H1 (cell line): ENCODE measurements at regions not wholly inside any gene's neighbourhood (a gene's known extent, or its start where the extent isn't known, plus 50 kb on each side); places are given as distances from the start of the nearest gene placed in this dataset.

Experiments
- CTCF ChIA-PET: fragments of 300-600 bp; sonication (Branson Sonifier 250); formaldehyde crosslinking; loops from one replicate; lab custom pipeline; 2021; ENCODE audit not compliant: partially characterized antibody; lab: Charles Lee
- POLR2A ChIA-PET: fragments of 300-600 bp; sonication (Branson Sonifier 250); formaldehyde crosslinking; loops from one replicate; lab custom pipeline; 2021; ENCODE audit warnings: inconsistent platforms; ENCODE audit not compliant: partially characterized antibody; lab: Charles Lee
- DNase-seq, 2 experiments: peaks; one replicate each; pipeline versions ENCODE4 v3.0.0 to v3.0.0-alpha.2; 2010 to 2022; ENCODE audit warnings: low spot score in 2 of 2, low read depth in 1 of 2, mixed read lengths in 1 of 2
- FAIRE-seq: peaks from 2 replicates; lab custom pipeline; 2011; peaks lifted over from hg19 to GRCh38; lab: Jason Lieb, UNC
- H2AFZ ChIP-seq: 2 replicates; pipeline ENCODE4 v1.8.1; 2012; ENCODE audit warnings: low read length, inconsistent platforms
- H2AK5ac ChIP-seq: 2 replicates; pipeline ENCODE4 v1.6.1; 2013; ENCODE audit warnings: low read depth, low read length
- H2BK120ac ChIP-seq: replicated peaks from 2 replicates; pipeline ENCODE3; 2013; ENCODE audit warnings: low read depth, low read length, inconsistent platforms
- H2BK12ac ChIP-seq: 2 replicates; pipeline ENCODE4 v1.6.1; 2013; ENCODE audit warnings: low read depth, low read length
- H2BK15ac ChIP-seq: 2 replicates; pipeline ENCODE4 v1.6.1; 2013; ENCODE audit warnings: low read length
- H2BK20ac ChIP-seq: 2 replicates; pipeline ENCODE4 v1.6.1; 2013; ENCODE audit warnings: low read length
- H2BK5ac ChIP-seq: 2 replicates; pipeline ENCODE4 v1.6.1; 2013; ENCODE audit warnings: low read depth, low read length
- H3K14ac ChIP-seq: 2 replicates; pipeline ENCODE4 v1.6.1; 2013; ENCODE audit warnings: inconsistent platforms; ENCODE audit not compliant: insufficient read length
- H3K18ac ChIP-seq: 2 replicates; pipeline ENCODE4 v1.6.1; 2013; ENCODE audit warnings: low read length; ENCODE audit errors: extremely low read depth
- H3K23ac ChIP-seq: 2 replicates; pipeline ENCODE4 v1.6.1; 2013; ENCODE audit warnings: inconsistent platforms; ENCODE audit not compliant: insufficient read length
- H3K23me2 ChIP-seq: 2 replicates; pipeline ENCODE4 v1.6.1; 2013; ENCODE audit warnings: low read depth, low read length
- H3K27ac ChIP-seq: 2 replicates; pipeline ENCODE4 v1.6.1; 2011; ENCODE audit warnings: low read depth, low read length, inconsistent platforms
- H3K27me3 ChIP-seq, 4 experiments: replicated peaks in 1 of 4; 1 replicate in 1 of 4; 2 replicates in 3 of 4; pipeline versions ENCODE4 v1.6.1 to v1.8.1; 2011 to 2013; ENCODE audit warnings: low read length in 3 of 4, mild to moderate bottlenecking in 3 of 4, inconsistent platforms in 2 of 4, mixed read lengths in 2 of 4, moderate library complexity in 1 of 4; ENCODE audit not compliant: control insufficient read depth in 3 of 4, insufficient read depth in 3 of 4; ENCODE audit errors: extremely low read depth in 1 of 4
- H3K36me3 ChIP-seq, 4 experiments: 2 replicates each; pipeline versions ENCODE4 v1.6.1 to v1.8.1; 2011 to 2013; ENCODE audit warnings: mild to moderate bottlenecking in 4 of 4, low read length in 3 of 4, moderate library complexity in 2 of 4, control low read depth in 1 of 4, inconsistent platforms in 1 of 4; ENCODE audit not compliant: insufficient read depth in 4 of 4, control insufficient read depth in 2 of 4
- H3K4ac ChIP-seq: replicated peaks from 2 replicates; pipeline ENCODE3; 2013; ENCODE audit warnings: low read length, low read depth, mixed read lengths, inconsistent platforms; ENCODE audit not compliant: insufficient read length
- H3K4me1 ChIP-seq, 4 experiments: replicated peaks in 1 of 4; 1 replicate in 1 of 4; 2 replicates in 3 of 4; pipeline versions ENCODE4 v1.6.1 to v1.8.1; 2011 to 2013; ENCODE audit warnings: low read length in 3 of 4, inconsistent platforms in 2 of 4, mixed read lengths in 1 of 4; ENCODE audit not compliant: insufficient read depth in 4 of 4, control insufficient read depth in 3 of 4
- H3K4me2 ChIP-seq, 2 experiments: 2 replicates each; pipeline versions ENCODE4 v1.6.1 to v1.8.1; 2011 to 2013; ENCODE audit warnings: low read depth in 2 of 2, low read length in 2 of 2, control low read depth in 1 of 2, inconsistent platforms in 1 of 2, mild to moderate bottlenecking in 1 of 2; ENCODE audit not compliant: insufficient read depth in 1 of 2
- H3K4me3 ChIP-seq, 4 experiments: fragments of 200-600, 300-600 bp in 1 of 4; sonication (generic), shearing (Covaris generic), sonication (Bioruptor Twin) in 1 of 4; 2 replicates each; pipeline versions ENCODE4 v1.5.1 to v1.8.1; 2011 to 2016; ENCODE audit warnings: low read length in 4 of 4, low read depth in 3 of 4, control low read depth in 2 of 4, inconsistent platforms in 2 of 4, mild to moderate bottlenecking in 2 of 4, mixed read lengths in 1 of 4, moderate library complexity in 1 of 4; ENCODE audit not compliant: insufficient read depth in 2 of 4; ENCODE audit errors: extremely low read depth in 1 of 4
- H3K56ac ChIP-seq: replicated peaks from 2 replicates; pipeline ENCODE3; 2013; ENCODE audit warnings: low read depth, mild to moderate bottlenecking, mixed read lengths, low read length, inconsistent platforms; ENCODE audit not compliant: insufficient read length
- H3K79me1 ChIP-seq: 2 replicates; pipeline ENCODE4 v1.6.1; 2013; ENCODE audit warnings: low read depth, low read length, control low read depth
- H3K79me2 ChIP-seq, 2 experiments: 2 replicates each; pipeline versions ENCODE4 v1.6.1 to v1.8.1; 2012 to 2013; ENCODE audit warnings: low read length in 2 of 2, mild to moderate bottlenecking in 2 of 2, inconsistent platforms in 1 of 2; ENCODE audit not compliant: insufficient read depth in 2 of 2, control insufficient read depth in 1 of 2
- H3K9ac ChIP-seq, 4 experiments: replicated peaks in 1 of 4; 1 replicate in 1 of 4; 2 replicates in 3 of 4; pipeline versions ENCODE4 v1.6.1 to v1.8.1; 2011 to 2013; ENCODE audit warnings: low read depth in 3 of 4, low read length in 3 of 4, control low read depth in 2 of 4, mild to moderate bottlenecking in 2 of 4, moderate library complexity in 2 of 4, inconsistent platforms in 1 of 4; ENCODE audit errors: extremely low read depth in 1 of 4
- H3K9me3 ChIP-seq, 2 experiments: 2 replicates each; pipeline versions ENCODE4 v1.6.1 to v1.8.1; 2012 to 2013; ENCODE audit warnings: mild to moderate bottlenecking in 2 of 2, moderate library complexity in 2 of 2, control low read depth in 1 of 2, inconsistent platforms in 1 of 2, low read depth in 1 of 2, low read length in 1 of 2, mixed read lengths in 1 of 2; ENCODE audit not compliant: insufficient read depth in 2 of 2
- H4K20me1 ChIP-seq, 2 experiments: replicated peaks in 1 of 2; 2 replicates each; pipeline versions ENCODE3 to v1.8.1; 2011 to 2013; ENCODE audit warnings: inconsistent platforms in 2 of 2, low read length in 2 of 2, mild to moderate bottlenecking in 1 of 2; ENCODE audit not compliant: insufficient read depth in 2 of 2, control insufficient read depth in 1 of 2
- H4K5ac ChIP-seq: 2 replicates; pipeline ENCODE4 v1.6.1; 2013; ENCODE audit warnings: low read length, low read depth, mixed read lengths, inconsistent platforms; ENCODE audit not compliant: insufficient read length
- H4K8ac ChIP-seq: 2 replicates; pipeline ENCODE4 v1.8.0; 2013; ENCODE audit warnings: mild to moderate bottlenecking, moderate library complexity, low read length, inconsistent platforms; ENCODE audit not compliant: insufficient read depth; ENCODE audit errors: extremely low read depth
- H4K91ac ChIP-seq: replicated peaks from 2 replicates; pipeline ENCODE3; 2013; ENCODE audit warnings: low read length, mixed read lengths, inconsistent platforms; ENCODE audit not compliant: insufficient read length
- ATF2 ChIP-seq: IDR thresholded peaks from 2 replicates; pipeline ENCODE4 v1.6.1; 2012; ENCODE audit warnings: low read length, inconsistent platforms
- CBX8 ChIP-seq: fragments of 300-800, 300-1000 bp; sonication (generic); IDR thresholded peaks from 2 replicates; pipeline ENCODE4 v1.7.1; 2016; ENCODE audit warnings: low read depth, low read length, borderline replicate concordance
- CEBPB ChIP-seq: IDR thresholded peaks from 2 replicates; pipeline ENCODE4 v1.6.1; 2012; ENCODE audit warnings: low read depth, low read length
- EZH2 ChIP-seq: fragments of 200-600 bp; sonication (generic); IDR thresholded peaks from 2 replicates; pipeline ENCODE4 v1.7.1; 2012; ENCODE audit warnings: low read depth, mild to moderate bottlenecking, moderate library complexity, low read length, inconsistent platforms; ENCODE audit not compliant: severe bottlenecking
- HDAC6 ChIP-seq: IDR thresholded peaks from one replicate; pipeline ENCODE4 v1.7.1; 2012; ENCODE audit warnings: low read depth, mild to moderate bottlenecking, inconsistent platforms, low read length, moderate library complexity
- JUN ChIP-seq: IDR thresholded peaks from 2 replicates; pipeline ENCODE4 v1.6.1; 2011; ENCODE audit warnings: low read depth, mild to moderate bottlenecking, improper control_type of control experiment, low read length
- MAX ChIP-seq: IDR thresholded peaks from 2 replicates; pipeline ENCODE4 v1.6.1; 2012; ENCODE audit warnings: inconsistent platforms
- SAP30 ChIP-seq: fragments of 300-600 bp; sonication (generic); IDR thresholded peaks from 2 replicates; pipeline ENCODE4 v1.7.1; 2012; ENCODE audit warnings: low read length, moderate library complexity, mild to moderate bottlenecking, inconsistent platforms; ENCODE audit not compliant: insufficient read depth, insufficient replicate concordance
- TCF12 ChIP-seq: IDR thresholded peaks from 2 replicates; pipeline ENCODE4 v1.6.1; 2011; ENCODE audit warnings: low read depth, mild to moderate bottlenecking, low read length
- YY1 ChIP-seq: IDR thresholded peaks from 2 replicates; pipeline ENCODE4 v1.6.1; 2011; ENCODE audit warnings: low read depth, mild to moderate bottlenecking, low read length
- WGBS, 2 experiments: shearing (Covaris generic) in 1 of 2; methylation state at CpG; one replicate each; pipeline versions ENCODE4 v1.1.6 to v1.1.7; 2013 to 2015; ENCODE audit warnings: low lambda C conversion rate in 2 of 2, mixed read lengths in 2 of 2, inconsistent platforms in 1 of 2, low coverage in 1 of 2, missing lambda C conversion rate in 1 of 2; ENCODE audit not compliant: insufficient replicate concordance in 2 of 2, insufficient coverage in 1 of 2, insufficient read length in 1 of 2; ENCODE audit errors: extremely low coverage in 1 of 2, missing lambda C conversion rate in 1 of 2; 5-methylcytosine and 5-hydroxymethylcytosine counted together

GRCh38 chr4:3715855-3716630, 50.1 kb upstream of the ADRA2C start:
- Histone ChIP-seq H3K79me2 (no peaks in the 10 kb centered on the region), H3K36me3 (no peaks in the 10 kb centered on the region; a peak in 2 of 8 replicates), H2BK15ac (no peak overlapping the region), H2AFZ (no peak overlapping the region), H4K8ac (no peak overlapping the region), H3K18ac (no peak overlapping the region), H3K23me2 (peaks cover 9% of the 10 kb centered on the region; the same call in 1 of the 2 replicates), H2AK5ac (peak overlapping the region; percentile 65; the same call in 1 of the 2 replicates), H3K79me1 (no peaks in the 10 kb centered on the region), H4K91ac (no peak overlapping the region), H4K20me1 (peaks cover 0 to 9% of the 10 kb centered on the region in 2 experiments), H2BK12ac (no peak overlapping the region), H3K56ac (no peak overlapping the region), H3K9me3 (peaks cover 7 to 8% of the 10 kb centered on the region in 2 experiments; a peak in 2 of 4 replicates), H3K4me1 (no peaks in the 10 kb centered on the region), H3K9ac (no peak overlapping the region), H3K14ac (no peak overlapping the region), H2BK120ac (no peak overlapping the region), H3K4me3 (no peak overlapping the region), H4K5ac (no peak overlapping the region), H3K4ac (no peak overlapping the region), H3K27ac (no peak overlapping the region), H3K4me2 (no peak overlapping the region), H3K27me3 (no peaks in the 10 kb centered on the region; a peak in 1 of 7 replicates), H2BK20ac (no peak overlapping the region), H3K23ac (no peak overlapping the region), H2BK5ac (no peak overlapping the region)
- FAIRE-seq: no peak
- ChIA-PET POLR2A (no interaction called here), CTCF (interaction anchor here (1.0 to 2.1 kb wide), 4 partner anchors 13 to 144 kb away, joined by 4 to 6 read pairs (median 4); no protein-coding TSS in a partner anchor)
- WGBS, 2 experiments: 90% methylated on average over 21 of the region's 23 CpGs; no CpG with 5 or more reads in 1 of the 2 experiments
- DNase-seq: no peak
- TF ChIP-seq ATF2 (no peak), EZH2 (no peak), HDAC6 (no peak), YY1 (no peak), CEBPB (no peak), TCF12 (no peak), MAX (no peak), CBX8 (no peak), JUN (no peak), SAP30 (no peak)
